Upper lobe of right lung (tissue), 1 donor: ENCODE measurements at regions not wholly inside any gene's neighbourhood (a gene's known extent, or its start where the extent isn't known, plus 50 kb on each side); places are given as distances from the start of the nearest gene placed in this dataset.

Experiments
- ATAC-seq: fragments of 200-7000 bp; cut with Tn5 transposase; one replicate; pipeline ENCODE4 v1.9.1; 2020; ENCODE audit warnings: mild to moderate bottlenecking, moderate library complexity
- DNase-seq: peaks from one replicate; pipeline ENCODE4 v3.0.0-alpha.2; 2020
- H3K27ac ChIP-seq: fragments of 200-600 bp; one replicate; pipeline ENCODE4 v1.8.0; 2022
- H3K27me3 ChIP-seq: fragments of 200-600 bp; one replicate; pipeline ENCODE4 v1.8.0; 2022; ENCODE audit warnings: mild to moderate bottlenecking
- H3K36me3 ChIP-seq: fragments of 200-600 bp; one replicate; pipeline ENCODE4 v1.8.0; 2022
- H3K4me1 ChIP-seq: fragments of 200-600 bp; one replicate; pipeline ENCODE4 v1.8.0; 2022
- H3K4me3 ChIP-seq: fragments of 200-600 bp; one replicate; pipeline ENCODE4 v1.8.0; 2022; ENCODE audit warnings: mild to moderate bottlenecking
- H3K9me3 ChIP-seq: fragments of 200-600 bp; one replicate; pipeline ENCODE4 v1.8.0; 2022
- intact Hi-C: fragments of 100-400 bp; cut with DNase I; formaldehyde crosslinking; loops from one replicate; pipeline ENCODE4 v1.11.0; 2022
- TF ChIP-seq, protein P1 (sequence below): fragments of 200-600 bp; IDR thresholded peaks from one replicate; pipeline ENCODE4 v1.8.0; 2022; ENCODE audit warnings: antibody characterized with exemption
- donor health status: DM: no; HTN: yes; CAD: no; lungs with severe emphysema.

DNA sequence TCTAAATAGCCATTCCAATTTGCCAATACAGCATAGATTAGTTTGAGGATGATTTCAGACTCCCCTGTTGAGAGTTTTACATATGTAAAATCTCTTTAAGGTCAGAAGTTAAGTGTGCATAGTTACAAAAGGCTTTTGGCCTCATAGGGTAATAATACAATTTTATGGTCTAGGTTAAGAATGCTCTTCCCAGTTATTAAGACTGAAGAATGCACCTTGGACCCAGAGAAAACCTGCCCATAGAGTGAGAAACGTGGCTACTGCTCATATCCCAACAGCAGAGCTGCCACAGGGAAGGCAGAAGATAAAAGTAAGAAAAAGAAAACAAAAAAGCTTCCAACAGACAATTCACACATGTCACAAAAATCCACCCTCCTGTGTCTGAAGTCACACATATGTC lies 255.9 kb downstream of the LMO4 start:
- Histone ChIP-seq H3K4me3 (no peak overlapping the region), H3K36me3 (no peaks in the 10 kb centered on the region), H3K27ac (no peak overlapping the region), H3K27me3 (no peaks in the 10 kb centered on the region), H3K9me3 (no peaks in the 10 kb centered on the region), H3K4me1 (no peaks in the 10 kb centered on the region)
- no peak for ATAC-seq
- TF ChIP-seq, protein P1, sequence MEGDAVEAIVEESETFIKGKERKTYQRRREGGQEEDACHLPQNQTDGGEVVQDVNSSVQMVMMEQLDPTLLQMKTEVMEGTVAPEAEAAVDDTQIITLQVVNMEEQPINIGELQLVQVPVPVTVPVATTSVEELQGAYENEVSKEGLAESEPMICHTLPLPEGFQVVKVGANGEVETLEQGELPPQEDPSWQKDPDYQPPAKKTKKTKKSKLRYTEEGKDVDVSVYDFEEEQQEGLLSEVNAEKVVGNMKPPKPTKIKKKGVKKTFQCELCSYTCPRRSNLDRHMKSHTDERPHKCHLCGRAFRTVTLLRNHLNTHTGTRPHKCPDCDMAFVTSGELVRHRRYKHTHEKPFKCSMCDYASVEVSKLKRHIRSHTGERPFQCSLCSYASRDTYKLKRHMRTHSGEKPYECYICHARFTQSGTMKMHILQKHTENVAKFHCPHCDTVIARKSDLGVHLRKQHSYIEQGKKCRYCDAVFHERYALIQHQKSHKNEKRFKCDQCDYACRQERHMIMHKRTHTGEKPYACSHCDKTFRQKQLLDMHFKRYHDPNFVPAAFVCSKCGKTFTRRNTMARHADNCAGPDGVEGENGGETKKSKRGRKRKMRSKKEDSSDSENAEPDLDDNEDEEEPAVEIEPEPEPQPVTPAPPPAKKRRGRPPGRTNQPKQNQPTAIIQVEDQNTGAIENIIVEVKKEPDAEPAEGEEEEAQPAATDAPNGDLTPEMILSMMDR, result no peak
- intact Hi-C loops, result no loop called here
- DNase-seq, result no peak

DNA sequence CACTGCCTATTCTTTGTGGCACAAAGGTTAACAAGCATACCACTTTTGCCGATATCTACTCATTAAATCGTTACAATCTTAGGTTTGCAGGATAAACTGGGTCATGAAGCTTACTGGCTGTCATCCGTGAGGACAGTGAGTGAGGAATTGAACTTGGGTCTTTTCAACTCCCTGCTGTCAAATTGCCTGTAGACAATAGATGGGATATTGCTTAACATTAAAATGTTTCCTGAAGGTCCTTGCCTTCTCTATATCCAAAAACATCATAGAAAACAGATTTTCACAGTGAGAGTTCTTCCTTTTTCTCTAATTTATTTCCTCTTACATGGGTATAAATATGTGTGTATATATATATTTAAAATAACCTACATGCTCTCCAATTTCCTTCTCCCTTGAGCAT lies 257.8 kb downstream of the LMO4 start:
- H3K27me3 ChIP-seq, result no peaks in the 10 kb centered on the region
- no peak for DNase-seq
- ATAC-seq, result no peak
- no peaks in the 10 kb centered on the region for H3K36me3 ChIP-seq
- TF ChIP-seq, protein P1, result no peak
- H3K4me1 ChIP-seq, result no peaks in the 10 kb centered on the region
- no peak overlapping the region for H3K4me3 ChIP-seq
- intact Hi-C loops, result no loop called here
- no peaks in the 10 kb centered on the region for H3K9me3 ChIP-seq
- H3K27ac ChIP-seq, result no peak overlapping the region

DNA sequence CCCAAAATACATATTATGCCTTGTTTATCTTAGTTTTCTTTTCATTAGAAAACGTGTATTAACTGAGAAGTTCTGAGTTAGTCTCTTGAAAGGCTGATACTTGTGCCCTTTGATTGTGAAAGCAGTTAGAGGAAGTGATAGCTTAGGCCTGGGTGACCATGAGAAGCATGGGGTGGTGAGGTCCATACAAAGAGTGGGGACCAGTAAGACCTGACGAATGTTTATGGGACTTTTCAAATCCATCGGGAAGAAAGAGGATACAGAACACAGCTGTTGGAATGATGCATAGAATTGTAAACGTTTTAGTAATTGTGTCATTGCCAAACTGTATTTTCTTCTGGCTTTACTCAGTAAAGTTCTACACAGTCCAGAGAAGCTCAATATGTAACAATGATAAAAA lies 259.8 kb downstream of the LMO4 start:
- peak; percentile 46 for ATAC-seq
- Histone ChIP-seq H3K27me3 (no peaks in the 10 kb centered on the region), H3K36me3 (no peaks in the 10 kb centered on the region), H3K9me3 (no peaks in the 10 kb centered on the region), H3K4me1 (no peaks in the 10 kb centered on the region), H3K4me3 (no peak overlapping the region), H3K27ac (no peak overlapping the region)
- DNase-seq, result no peak
- TF ChIP-seq, protein P1, result no peak
- intact Hi-C loops, result no loop called here

DNA sequence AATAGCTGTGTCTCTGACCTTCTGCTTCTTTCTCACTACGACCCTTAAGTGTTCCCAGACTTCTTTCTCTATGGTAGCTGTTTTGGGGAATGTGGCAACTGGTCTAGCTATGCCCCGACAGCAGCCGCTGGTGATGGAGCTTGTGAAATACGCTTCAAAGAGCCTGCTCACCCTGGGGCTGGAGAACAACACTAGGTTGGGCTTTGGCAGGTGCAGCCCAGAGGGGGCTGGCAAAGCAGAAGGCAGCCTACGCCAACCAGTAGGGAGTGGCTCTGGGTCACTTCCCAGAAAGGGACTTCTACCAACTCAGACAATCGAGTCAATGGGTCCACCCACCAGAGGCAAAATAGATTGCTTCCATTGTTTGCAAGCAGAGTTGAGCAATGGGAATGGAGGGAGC lies 262.8 kb downstream of the LMO4 start:
- no peak for ATAC-seq
- TF ChIP-seq, protein P1, result no peak

DNA sequence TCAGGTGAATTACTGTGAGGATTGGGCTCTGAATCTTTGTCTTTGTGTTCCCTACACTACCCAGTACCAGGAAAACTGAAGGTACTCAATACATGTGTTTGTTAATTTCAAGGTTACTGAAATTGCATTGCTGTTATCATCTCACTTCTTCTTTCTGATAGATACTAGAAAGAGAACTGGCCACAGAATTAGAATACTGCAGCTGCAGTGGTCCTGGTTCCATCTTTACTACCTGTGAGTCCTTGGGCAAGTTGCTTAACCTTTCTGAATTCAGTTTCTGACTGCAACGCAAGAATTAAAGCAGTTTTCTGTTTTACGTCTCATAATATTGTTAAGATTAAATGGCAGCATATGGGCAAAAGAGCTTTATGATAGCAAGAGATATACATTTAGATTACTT lies 263.5 kb downstream of the LMO4 start:
- intact Hi-C loops, result no loop called here
- Histone ChIP-seq H3K27me3 (no peaks in the 10 kb centered on the region), H3K36me3 (no peaks in the 10 kb centered on the region), H3K27ac (no peak overlapping the region), H3K4me3 (no peak overlapping the region), H3K4me1 (no peaks in the 10 kb centered on the region), H3K9me3 (no peaks in the 10 kb centered on the region)
- no peak for ATAC-seq
- no peak for DNase-seq
- TF ChIP-seq, protein P1, result no peak

More for the DNA sequence above, 262.8 kb downstream of the LMO4 start:
- Histone ChIP-seq H3K4me3 (no peak overlapping the region), H3K27ac (no peak overlapping the region), H3K36me3 (no peaks in the 10 kb centered on the region), H3K4me1 (no peaks in the 10 kb centered on the region), H3K9me3 (no peaks in the 10 kb centered on the region), H3K27me3 (no peaks in the 10 kb centered on the region)
- intact Hi-C loops, result no loop called here
- no peak for DNase-seq

DNA sequence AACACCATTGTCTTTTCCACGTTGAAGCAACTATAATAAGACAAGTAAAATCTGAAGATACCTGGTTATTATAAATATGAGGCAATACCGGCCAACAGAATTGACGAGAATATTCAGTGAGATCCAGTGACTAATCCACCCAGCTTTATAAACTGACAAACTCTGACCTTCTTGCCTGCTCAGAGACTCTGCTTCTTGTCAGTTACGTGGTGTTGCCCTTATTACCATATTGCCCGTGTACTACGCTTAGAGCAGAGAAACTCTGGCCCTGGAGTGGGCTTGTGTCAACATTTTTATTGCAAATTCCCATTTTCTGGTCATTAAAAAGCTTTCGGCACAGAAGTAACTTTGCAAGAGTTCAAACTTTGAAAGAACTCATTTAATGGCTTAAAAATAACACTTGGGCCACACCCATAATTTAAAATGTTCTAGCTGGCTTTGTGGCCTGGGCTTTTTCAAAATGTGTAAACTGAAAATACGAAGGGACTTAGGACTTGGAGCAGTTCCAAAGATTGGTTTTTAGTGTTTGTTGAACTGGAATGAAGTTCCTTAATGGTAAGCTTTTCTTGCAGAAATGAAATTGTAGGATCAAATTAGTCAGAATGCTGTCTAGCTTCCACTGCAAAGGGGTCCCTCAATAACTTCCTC lies 266.2 kb downstream of the LMO4 start:
- ATAC-seq (no peak), DNase-seq (no peak)
- Histone ChIP-seq H3K4me1 (no peaks in the 10 kb centered on the region), H3K36me3 (no peaks in the 10 kb centered on the region), H3K9me3 (no peaks in the 10 kb centered on the region), H3K27ac (no peak overlapping the region), H3K4me3 (no peak overlapping the region), H3K27me3 (no peaks in the 10 kb centered on the region)
- intact Hi-C loops, result no loop called here
- TF ChIP-seq, protein P1, result no peak
